ENCODE measurements at regions not wholly inside any gene's neighbourhood (a gene's known extent, or its start where the extent isn't known, plus 50 kb on each side); places are given as distances from the start of the nearest gene placed in this dataset.

- DNase-seq (ENCODE audit: low read depth), result no peak
Measured at GRCh38 chr2:228653884-228654283, 472.4 kb upstream of the SPHKAP start.

- DNase-seq (ENCODE audit: low read depth), result peak; percentile 51
Measured at GRCh38 chr2:228652366-228652765, 470.9 kb upstream of the SPHKAP start.

GRCh38 chr2:228649876-228650275, 468.4 kb upstream of the SPHKAP start:
- DNase-seq (ENCODE audit: low read depth), result no peak

GRCh38 chr2:228649447-228649846, 468.0 kb upstream of the SPHKAP start:
- no peak for DNase-seq (ENCODE audit: low read depth)

GRCh38 chr2:228648541-228648940, 467.1 kb upstream of the SPHKAP start:
- no peak for DNase-seq (ENCODE audit: low read depth)

- DNase-seq (ENCODE audit: low read depth), result no peak
Measured at GRCh38 chr2:228646061-228646460, 464.6 kb upstream of the SPHKAP start.

GRCh38 chr2:228644199-228644598, 462.7 kb upstream of the SPHKAP start:
- DNase-seq (ENCODE audit: low read depth), result no peak

- DNase-seq (ENCODE audit: low read depth), result no peak
Measured at GRCh38 chr2:228642861-228643260, 461.4 kb upstream of the SPHKAP start.

GRCh38 chr2:228630786-228631185, 449.3 kb upstream of the SPHKAP start:
- DNase-seq (ENCODE audit: low read depth), result no peak

- DNase-seq (ENCODE audit: low read depth), result peak; percentile 11
Measured at GRCh38 chr2:228629251-228629650, 447.8 kb upstream of the SPHKAP start.

- DNase-seq (ENCODE audit: low read depth), result no peak
Measured at GRCh38 chr2:228628682-228629081, 447.2 kb upstream of the SPHKAP start.

- no peak for DNase-seq (ENCODE audit: low read depth)
Measured at GRCh38 chr2:228627510-228627909, 446.0 kb upstream of the SPHKAP start.

- no peak for DNase-seq (ENCODE audit: low read depth)
Measured at GRCh38 chr2:228625481-228625880, 444.0 kb upstream of the SPHKAP start.

- no peak for DNase-seq (ENCODE audit: low read depth)
Measured at GRCh38 chr2:228624733-228625132, 443.2 kb upstream of the SPHKAP start.

GRCh38 chr2:228615496-228615895, 434.0 kb upstream of the SPHKAP start:
- DNase-seq (ENCODE audit: low read depth), result no peak

- no peak for DNase-seq (ENCODE audit: low read depth)
Measured at GRCh38 chr2:228614741-228615140, 433.3 kb upstream of the SPHKAP start.

GRCh38 chr2:228613133-228613850, 431.8 kb upstream of the SPHKAP start:
- peak; percentile 98 for DNase-seq (ENCODE audit: low read depth)

- peak; percentile 10 for DNase-seq (ENCODE audit: low read depth)
Measured at GRCh38 chr2:228611171-228611570, 429.7 kb upstream of the SPHKAP start.

- DNase-seq (ENCODE audit: low read depth), result no peak
Measured at GRCh38 chr2:228602288-228602687, 420.8 kb upstream of the SPHKAP start.

GRCh38 chr2:228600265-228600664, 418.8 kb upstream of the SPHKAP start:
- DNase-seq (ENCODE audit: low read depth), result peak; percentile 88

GRCh38 chr2:228599781-228600180, 418.3 kb upstream of the SPHKAP start:
- DNase-seq (ENCODE audit: low read depth), result no peak

- DNase-seq (ENCODE audit: low read depth), result no peak
Measured at GRCh38 chr2:228599297-228599696, 417.8 kb upstream of the SPHKAP start.

GRCh38 chr2:228597032-228597431, 415.5 kb upstream of the SPHKAP start:
- DNase-seq (ENCODE audit: low read depth), result no peak

- no peak for DNase-seq (ENCODE audit: low read depth)
Measured at GRCh38 chr2:228594012-228594411, 412.5 kb upstream of the SPHKAP start.
